Loucy (cell line): ENCODE measurements at regions not wholly inside any gene's neighbourhood (a gene's known extent, or its start where the extent isn't known, plus 50 kb on each side); places are given as distances from the start of the nearest gene placed in this dataset.

ENCODE experiments used
- H2AFZ ChIP-seq: fragments of 200-600 bp; sonication (generic); 2 replicates; pipeline ENCODE4 v1.6.0; 2016; ENCODE audit warnings: antibody characterized with exemption, mild to moderate bottlenecking, low read length, moderate library complexity
- H3F3A ChIP-seq: fragments of 200-600 bp; 2 replicates; pipeline ENCODE4 v1.6.0; 2016; ENCODE audit warnings: antibody characterized with exemption, low read depth, mild to moderate bottlenecking
- H3K27me3 ChIP-seq: fragments of 200-600 bp; sonication (generic); 2 replicates; pipeline ENCODE4 v1.6.1; 2014; ENCODE audit warnings: low read length, mild to moderate bottlenecking; ENCODE audit not compliant: insufficient read depth, poor library complexity, severe bottlenecking
- H3K36me3 ChIP-seq: fragments of 200-600 bp; sonication (generic); 2 replicates; pipeline ENCODE4 v1.6.1; 2016; ENCODE audit warnings: low read length; ENCODE audit not compliant: insufficient read depth
- H3K4me1 ChIP-seq: fragments of 200-600 bp; sonication (generic); 2 replicates; pipeline ENCODE4 v1.5.1; 2014; ENCODE audit warnings: low read length, mild to moderate bottlenecking; ENCODE audit not compliant: insufficient read depth, poor library complexity, severe bottlenecking
- H3K4me2 ChIP-seq: fragments of 200-600 bp; sonication (generic); 2 replicates; pipeline ENCODE4 v1.6.0; 2014; ENCODE audit warnings: antibody characterized with exemption, low read length, low read depth, mild to moderate bottlenecking; ENCODE audit not compliant: poor library complexity, severe bottlenecking
- H3K4me3 ChIP-seq: fragments of 200-600 bp; sonication (generic); 2 replicates; pipeline ENCODE4 v1.5.1; 2014; ENCODE audit warnings: low read length, mild to moderate bottlenecking, mixed read lengths; ENCODE audit not compliant: poor library complexity, severe bottlenecking
- H3K79me2 ChIP-seq: fragments of 200-600 bp; sonication (generic); 2 replicates; pipeline ENCODE4 v1.6.1; 2014; ENCODE audit warnings: low read length; ENCODE audit not compliant: insufficient read depth
- H3K9ac ChIP-seq: fragments of 200-600 bp; sonication (generic); 2 replicates; pipeline ENCODE4 v1.6.0; 2014; ENCODE audit warnings: mild to moderate bottlenecking, low read depth, low read length, moderate library complexity; ENCODE audit not compliant: poor library complexity, severe bottlenecking
- H3K9me2 ChIP-seq: fragments of 200-600 bp; sonication (generic); replicated peaks from 2 replicates; pipeline ENCODE4 v1.6.1; 2016; ENCODE audit warnings: low read depth, low read length, mixed read lengths
- H3K9me3 ChIP-seq: fragments of 200-600 bp; sonication (generic); 2 replicates; pipeline ENCODE4 v1.6.1; 2014; ENCODE audit warnings: mild to moderate bottlenecking, antibody characterized with exemption, low read length, low read depth; ENCODE audit not compliant: insufficient read depth
- H4K20me1 ChIP-seq: fragments of 200-600 bp; sonication (generic); 2 replicates; pipeline ENCODE4 v1.6.0; 2014; ENCODE audit warnings: antibody characterized with exemption, low read length, mild to moderate bottlenecking; ENCODE audit not compliant: insufficient read depth, poor library complexity, severe bottlenecking
- EZH2phosphoT487 ChIP-seq: fragments of 200-600 bp; IDR thresholded peaks from 2 replicates; pipeline ENCODE4 v1.6.1; 2018; ENCODE audit warnings: antibody characterized with exemption, mild to moderate bottlenecking, moderate library complexity, borderline replicate concordance
- TF ChIP-seq, protein P1 (sequence below): fragments of 200-600 bp; sonication (generic); conservative IDR thresholded peaks from 2 replicates; pipeline ENCODE4 v1.5.1; 2014; ENCODE audit warnings: mild to moderate bottlenecking, antibody characterized with exemption, low read length

DNA sequence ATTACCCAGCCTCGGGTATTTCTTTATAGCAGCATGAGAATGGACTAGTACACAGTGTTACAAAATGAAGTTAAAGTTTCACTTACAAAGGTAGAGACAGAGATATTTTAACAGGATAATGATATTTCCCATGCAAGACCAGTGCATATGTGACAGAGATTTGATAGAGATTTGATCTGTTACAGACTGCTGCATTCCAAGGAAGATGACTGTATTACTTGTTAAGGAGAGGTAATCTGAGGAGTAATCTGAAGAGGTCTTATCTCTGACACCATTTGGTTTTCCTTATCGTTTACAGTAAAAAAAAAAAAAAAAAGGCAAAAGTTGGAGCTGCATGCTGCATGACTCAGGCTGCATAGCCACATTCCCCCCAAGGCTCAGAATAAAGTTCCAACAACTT, 289.6 kb downstream of the POM121L12 start:
- Histone ChIP-seq H2AFZ (no peak overlapping the region), H3K4me3 (no peak overlapping the region), H3K4me1 (no peaks in the 10 kb centered on the region), H3F3A (no peaks in the 10 kb centered on the region), H3K79me2 (no peaks in the 10 kb centered on the region), H3K4me2 (no peak overlapping the region), H3K27me3 (no peaks in the 10 kb centered on the region), H4K20me1 (no peaks in the 10 kb centered on the region), H3K9me2 (no peaks in the 10 kb centered on the region), H3K9me3 (no peaks in the 10 kb centered on the region), H3K9ac (no peak overlapping the region), H3K36me3 (no peaks in the 10 kb centered on the region)
- TF ChIP-seq, protein P1, sequence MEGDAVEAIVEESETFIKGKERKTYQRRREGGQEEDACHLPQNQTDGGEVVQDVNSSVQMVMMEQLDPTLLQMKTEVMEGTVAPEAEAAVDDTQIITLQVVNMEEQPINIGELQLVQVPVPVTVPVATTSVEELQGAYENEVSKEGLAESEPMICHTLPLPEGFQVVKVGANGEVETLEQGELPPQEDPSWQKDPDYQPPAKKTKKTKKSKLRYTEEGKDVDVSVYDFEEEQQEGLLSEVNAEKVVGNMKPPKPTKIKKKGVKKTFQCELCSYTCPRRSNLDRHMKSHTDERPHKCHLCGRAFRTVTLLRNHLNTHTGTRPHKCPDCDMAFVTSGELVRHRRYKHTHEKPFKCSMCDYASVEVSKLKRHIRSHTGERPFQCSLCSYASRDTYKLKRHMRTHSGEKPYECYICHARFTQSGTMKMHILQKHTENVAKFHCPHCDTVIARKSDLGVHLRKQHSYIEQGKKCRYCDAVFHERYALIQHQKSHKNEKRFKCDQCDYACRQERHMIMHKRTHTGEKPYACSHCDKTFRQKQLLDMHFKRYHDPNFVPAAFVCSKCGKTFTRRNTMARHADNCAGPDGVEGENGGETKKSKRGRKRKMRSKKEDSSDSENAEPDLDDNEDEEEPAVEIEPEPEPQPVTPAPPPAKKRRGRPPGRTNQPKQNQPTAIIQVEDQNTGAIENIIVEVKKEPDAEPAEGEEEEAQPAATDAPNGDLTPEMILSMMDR, result no peak
- no peak for TF ChIP-seq EZH2phosphoT487

DNA sequence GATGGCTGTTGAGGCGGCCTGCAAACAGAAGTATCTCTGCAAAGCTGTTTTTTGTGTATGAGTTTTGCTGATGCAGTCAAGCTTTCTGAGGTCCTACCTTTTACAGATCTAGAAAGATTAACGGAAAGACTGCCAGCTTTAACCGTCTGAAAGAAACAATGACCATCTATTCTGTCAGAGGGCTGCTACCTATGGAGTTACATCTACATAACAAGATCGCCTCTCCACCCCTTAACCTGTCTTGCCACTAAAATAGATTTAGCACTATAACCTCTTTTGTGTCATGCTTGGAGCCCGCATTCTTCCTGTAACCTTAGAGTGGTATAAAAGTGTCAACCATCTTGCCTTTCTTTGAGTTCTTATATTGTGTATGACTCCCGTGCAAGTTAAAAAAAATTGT, 291.2 kb downstream of the POM121L12 start:
- Histone ChIP-seq H2AFZ (no peak overlapping the region), H3K9me3 (no peaks in the 10 kb centered on the region), H4K20me1 (no peaks in the 10 kb centered on the region), H3F3A (no peaks in the 10 kb centered on the region), H3K4me1 (no peaks in the 10 kb centered on the region), H3K9me2 (no peaks in the 10 kb centered on the region), H3K27me3 (no peaks in the 10 kb centered on the region), H3K4me3 (no peak overlapping the region), H3K79me2 (no peaks in the 10 kb centered on the region), H3K4me2 (no peak overlapping the region), H3K9ac (no peak overlapping the region), H3K36me3 (no peaks in the 10 kb centered on the region)
- TF ChIP-seq, protein P1, result no peak
- TF ChIP-seq EZH2phosphoT487, result no peak

DNA sequence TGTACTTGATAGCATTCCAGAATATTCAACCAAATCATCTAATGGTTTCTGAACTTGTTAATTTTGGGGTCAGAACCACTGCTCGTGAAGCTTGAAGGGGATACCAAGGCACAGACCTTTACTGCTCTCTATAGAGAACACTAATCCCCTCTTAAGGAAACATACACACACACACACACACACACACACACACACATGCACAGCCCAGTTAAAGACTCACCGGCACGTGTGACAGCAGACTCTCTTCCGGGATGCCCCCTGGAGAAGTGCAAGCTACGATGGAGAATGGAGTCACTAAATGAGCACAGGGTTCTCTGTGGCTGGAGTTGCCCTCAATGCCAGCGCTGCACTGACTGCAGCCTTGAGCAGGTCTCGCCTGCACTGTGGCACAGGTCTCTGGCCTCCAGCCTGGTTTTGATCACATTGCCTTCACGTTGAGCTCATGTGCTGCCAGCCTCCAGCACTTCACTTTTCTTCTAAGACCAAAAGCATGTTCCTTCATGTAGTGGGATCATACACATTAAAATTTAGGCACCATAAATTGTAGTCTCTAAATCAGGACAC, 300.8 kb downstream of the POM121L12 start:
- Histone ChIP-seq H3K4me2 (no peak overlapping the region), H3K9ac (no peak overlapping the region), H2AFZ (no peak overlapping the region), H3K36me3 (no peaks in the 10 kb centered on the region), H3K4me3 (no peak overlapping the region), H4K20me1 (no peaks in the 10 kb centered on the region), H3F3A (no peaks in the 10 kb centered on the region), H3K9me3 (no peaks in the 10 kb centered on the region; the same call in 1 of the 2 replicates), H3K27me3 (no peaks in the 10 kb centered on the region), H3K79me2 (no peaks in the 10 kb centered on the region), H3K9me2 (no peaks in the 10 kb centered on the region), H3K4me1 (no peaks in the 10 kb centered on the region)
- TF ChIP-seq, protein P1, result no peak
- TF ChIP-seq EZH2phosphoT487, result no peak
